Neural crest cell (in vitro differentiated cells): ENCODE measurements at regions not wholly inside any gene's neighbourhood (a gene's known extent, or its start where the extent isn't known, plus 50 kb on each side); places are given as distances from the start of the nearest gene placed in this dataset.

Experiments
- DNase-seq: peaks from one replicate; pipeline ENCODE4 v3.0.0; 2021; ENCODE audit warnings: low read depth, mixed read lengths, low spot score
- H3K27ac Mint-ChIP-seq: one replicate; pipeline ENCODE4 v1.8.0; 2021; ENCODE audit warnings: mild to moderate bottlenecking, mixed read lengths; ENCODE audit not compliant: unreplicated experiment
- H3K27me3 Mint-ChIP-seq: 2 replicates; pipeline ENCODE4 v1.8.0; 2021; ENCODE audit warnings: low read depth, mild to moderate bottlenecking, mixed read lengths
- H3K36me3 Mint-ChIP-seq: 2 replicates; pipeline ENCODE4 v1.8.0; 2021; ENCODE audit warnings: low read depth, mild to moderate bottlenecking, mixed read lengths
- H3K4me1 Mint-ChIP-seq: 2 replicates; pipeline ENCODE4 v1.8.0; 2021; ENCODE audit warnings: mixed read lengths
- H3K4me3 Mint-ChIP-seq: one replicate; pipeline ENCODE4 v1.8.0; 2021; ENCODE audit warnings: mild to moderate bottlenecking, mixed read lengths
- H3K9me3 Mint-ChIP-seq: 2 replicates; pipeline ENCODE4 v1.8.0; 2021; ENCODE audit warnings: mixed read lengths
- CTCF ChIP-seq: fragments of 200-600 bp; sonication (generic); conservative IDR thresholded peaks from 2 replicates; pipeline ENCODE4 v1.5.0; 2021; ENCODE audit warnings: antibody characterized with exemption, mild to moderate bottlenecking

GRCh38 chr9:13447843-13448422 is 168.4 kb upstream of the MPDZ start:
- TF ChIP-seq CTCF = no peak
- Mint-ChIP-seq H3K9me3 (no peaks in the 10 kb centered on the region), H3K4me3 (no peak overlapping the region), H3K36me3 (no peaks in the 10 kb centered on the region), H3K27ac (no peak overlapping the region), H3K4me1 (peaks cover 39% of the 10 kb centered on the region), H3K27me3 (no peaks in the 10 kb centered on the region)
- DNase-seq = no peak

- Mint-ChIP-seq H3K9me3 (no peaks in the 10 kb centered on the region), H3K27ac (no peak overlapping the region), H3K4me1 (peaks cover 44% of the 10 kb centered on the region), H3K4me3 (no peak overlapping the region), H3K36me3 (no peaks in the 10 kb centered on the region), H3K27me3 (no peaks in the 10 kb centered on the region)
- peak; percentile 53 for TF ChIP-seq CTCF
- no peak for DNase-seq
These were observed 167.7 kb upstream of the MPDZ start for GRCh38 chr9:13446938-13447842.

- no peak for TF ChIP-seq CTCF
- Mint-ChIP-seq H3K27ac (no peak overlapping the region), H3K4me3 (no peak overlapping the region), H3K36me3 (no peaks in the 10 kb centered on the region), H3K9me3 (no peaks in the 10 kb centered on the region), H3K4me1 (peaks cover 44% of the 10 kb centered on the region), H3K27me3 (no peaks in the 10 kb centered on the region)
- DNase-seq = no peak
These were observed 166.9 kb upstream of the MPDZ start for GRCh38 chr9:13446286-13446937.

GRCh38 chr9:13445103-13445500 is 165.6 kb upstream of the MPDZ start:
- H3K4me1 Mint-ChIP-seq = peaks cover 32% of the 10 kb centered on the region
- no peak overlapping the region for H3K27ac Mint-ChIP-seq
- TF ChIP-seq CTCF = no peak
- no peak overlapping the region for H3K4me3 Mint-ChIP-seq
- no peaks in the 10 kb centered on the region for H3K36me3 Mint-ChIP-seq
- H3K27me3 Mint-ChIP-seq = no peaks in the 10 kb centered on the region
- no peak for DNase-seq
- H3K9me3 Mint-ChIP-seq = no peaks in the 10 kb centered on the region

GRCh38 chr9:13444245-13445102 is 165.0 kb upstream of the MPDZ start:
- H3K9me3 Mint-ChIP-seq = no peaks in the 10 kb centered on the region
- no peak for DNase-seq
- no peaks in the 10 kb centered on the region for H3K27me3 Mint-ChIP-seq
- TF ChIP-seq CTCF = no peak
- no peaks in the 10 kb centered on the region for H3K36me3 Mint-ChIP-seq
- H3K4me3 Mint-ChIP-seq = no peak overlapping the region
- peaks cover 29% of the 10 kb centered on the region for H3K4me1 Mint-ChIP-seq
- H3K27ac Mint-ChIP-seq = no peak overlapping the region
